BLaER1 treated with 17β-estradiol and CSF1 and Interleukin-3, amounts not matched to agents 10 nM and 100 nM (cell line): ENCODE measurements at regions not wholly inside any gene's neighbourhood (a gene's known extent, or its start where the extent isn't known, plus 50 kb on each side); places are given as distances from the start of the nearest gene placed in this dataset.
"Not testable (repeated sequence)": the region's sequence is repeated elsewhere in the genome, so short reads cannot be mapped to it uniquely, and the experiment has no call there.

Experiments
- H3K27ac ChIP-seq, 11 experiments: shearing (Covaris generic); formaldehyde crosslinking; 2 replicates each; pipeline ENCODE4 v1.8.1; 2022
- H3K27me3 ChIP-seq, 11 experiments: shearing (Covaris generic); formaldehyde crosslinking; 2 replicates each; pipeline ENCODE4 v1.8.1; 2022
- H3K36me3 ChIP-seq, 11 experiments: shearing (Covaris generic); formaldehyde crosslinking; 2 replicates each; pipeline ENCODE4 v1.8.1; 2022
- H3K4me1 ChIP-seq, 10 experiments: shearing (Covaris generic); formaldehyde crosslinking; 2 replicates each; pipeline ENCODE4 v1.8.1; 2022
- H3K4me2 ChIP-seq, 11 experiments: shearing (Covaris generic); formaldehyde crosslinking; 2 replicates each; pipeline ENCODE4 v1.8.1; 2022
- H3K4me3 ChIP-seq, 10 experiments: shearing (Covaris generic); formaldehyde crosslinking; 2 replicates each; pipeline ENCODE4 v1.8.1; 2022
- H3K9ac ChIP-seq, 11 experiments: shearing (Covaris generic); formaldehyde crosslinking; 2 replicates each; pipeline ENCODE4 v1.8.1; 2022
- H3K9me3 ChIP-seq, 11 experiments: shearing (Covaris generic); formaldehyde crosslinking; replicated peaks in 1 of 11; 2 replicates each; pipeline ENCODE4 v1.8.1; 2022
- H4K20me1 ChIP-seq, 11 experiments: shearing (Covaris generic); formaldehyde crosslinking; 2 replicates each; pipeline ENCODE4 v1.8.1; 2022
- Cebpa-rat ChIP-seq, 11 experiments: shearing (Covaris generic); IDR thresholded peaks; 2 replicates each; pipeline ENCODE4 v1.8.1; 2022

GRCh38 chr12:33926095-33926494, 96.2 kb upstream of the ALG10 start:
- Histone ChIP-seq H3K4me2 (no peak overlapping the region), H3K27me3 (no peaks in the 10 kb centered on the region), H3K9ac (no peak overlapping the region), H3K36me3 (no peaks in the 10 kb centered on the region), H3K4me1 (no peaks in the 10 kb centered on the region), H3K4me3 (no peak overlapping the region), H4K20me1 (no peaks in the 10 kb centered on the region), H3K27ac (no peak overlapping the region), H3K9me3 (peaks cover 21 to 46% (median 25%) of the 10 kb centered on the region in 11 experiments; a peak in 21 of 22 replicates)
- TF ChIP-seq Cebpa-rat (IDR thresholded peaks at IDR 0.05) = no peak

GRCh38 chr12:33937669-33938068, 84.6 kb upstream of the ALG10 start:
- H3K4me2 ChIP-seq, H3K4me1 ChIP-seq, H3K27ac ChIP-seq, H3K4me3 ChIP-seq, H3K9ac ChIP-seq, H3K27me3 ChIP-seq, H4K20me1 ChIP-seq, H3K36me3 ChIP-seq, H3K9me3 ChIP-seq: not testable (repeated sequence)

GRCh38 chr12:33942172-33942571, 80.1 kb upstream of the ALG10 start:
- H3K27me3 ChIP-seq = no peaks in the 10 kb centered on the region
- H3K4me3 ChIP-seq = no peak overlapping the region
- no peak for TF ChIP-seq Cebpa-rat (IDR thresholded peaks at IDR 0.05)
- no peaks in the 10 kb centered on the region for H3K9me3 ChIP-seq
- H3K4me1 ChIP-seq = no peaks in the 10 kb centered on the region
- H3K27ac ChIP-seq = no peak overlapping the region
- H4K20me1 ChIP-seq = no peaks in the 10 kb centered on the region
- no peak overlapping the region for H3K9ac ChIP-seq
- H3K36me3 ChIP-seq = no peaks in the 10 kb centered on the region
- no peak overlapping the region for H3K4me2 ChIP-seq

- Histone ChIP-seq H3K4me1 (no peaks in the 10 kb centered on the region), H3K36me3 (no peaks in the 10 kb centered on the region), H3K27me3 (no peaks in the 10 kb centered on the region), H3K4me3 (no peak overlapping the region), H3K9me3 (peaks cover 11 to 16% (median 14%) of the 10 kb centered on the region in 11 experiments), H4K20me1 (no peaks in the 10 kb centered on the region), H3K9ac (no peak overlapping the region), H3K4me2 (no peak overlapping the region), H3K27ac (no peak overlapping the region)
- no peak for TF ChIP-seq Cebpa-rat (IDR thresholded peaks at IDR 0.05)
Observed at GRCh38 chr12:33944703-33945437, 77.4 kb upstream of the ALG10 start.

DNA sequence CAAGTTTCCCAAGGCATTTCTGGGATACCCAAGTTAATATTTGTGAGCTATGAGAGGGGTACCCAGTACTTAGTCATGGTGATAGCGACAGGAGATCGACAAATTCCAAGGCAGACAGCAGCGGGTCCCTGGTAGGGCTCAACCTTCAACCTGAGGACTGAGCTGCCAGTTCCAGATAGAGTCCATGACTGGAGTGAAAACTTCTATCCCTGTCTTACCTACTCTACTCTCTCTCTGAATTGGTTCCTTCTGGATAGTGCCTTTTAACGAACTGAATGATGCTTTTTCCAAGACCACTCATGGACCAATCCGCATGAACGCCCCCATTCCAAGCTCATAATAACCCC, 76.9 kb upstream of the ALG10 start:
- Histone ChIP-seq H3K27me3 (no peaks in the 10 kb centered on the region), H3K36me3 (no peaks in the 10 kb centered on the region), H3K27ac (no peak overlapping the region), H3K9ac (no peak overlapping the region), H3K4me3 (no peak overlapping the region), H3K4me2 (no peak overlapping the region), H4K20me1 (no peaks in the 10 kb centered on the region), H3K4me1 (no peaks in the 10 kb centered on the region), H3K9me3 (peaks cover 17 to 21% (median 19%) of the 10 kb centered on the region in 11 experiments)
- no peak for TF ChIP-seq Cebpa-rat (IDR thresholded peaks at IDR 0.05)

DNA sequence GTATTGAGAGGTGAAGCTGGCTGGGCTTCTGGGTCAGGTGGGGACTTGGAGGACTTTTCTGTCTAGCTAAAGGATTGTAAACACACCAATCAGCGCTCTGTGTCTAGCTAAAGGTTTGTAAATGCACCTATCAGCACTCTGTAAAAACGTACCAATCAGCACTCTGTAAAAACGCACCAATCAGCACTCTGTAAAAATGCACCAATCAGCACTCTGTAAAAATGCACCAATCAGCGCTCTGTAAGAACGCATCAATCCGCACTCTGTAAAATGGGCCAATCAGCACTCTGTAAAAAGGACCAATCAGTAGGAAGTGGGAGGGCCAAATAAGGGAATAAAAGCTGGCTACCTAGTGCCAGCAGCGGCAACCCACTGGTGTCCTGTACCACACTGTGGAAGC, 56.1 kb upstream of the ALG10 start:
- not testable (repeated sequence) for H4K20me1 ChIP-seq

GRCh38 chr12:33967760-33968159, 54.5 kb upstream of the ALG10 start:
- H3K27ac ChIP-seq = no peak overlapping the region
- TF ChIP-seq Cebpa-rat (IDR thresholded peaks at IDR 0.05) = no peak
- no peak overlapping the region for H3K4me2 ChIP-seq
- no peaks in the 10 kb centered on the region for H4K20me1 ChIP-seq
- no peak overlapping the region for H3K4me3 ChIP-seq
- peaks cover 0 to 10% (median 0%) of the 10 kb centered on the region in 11 experiments; a peak in 8 of 22 replicates for H3K9me3 ChIP-seq
- H3K27me3 ChIP-seq = no peaks in the 10 kb centered on the region
- H3K9ac ChIP-seq = no peak overlapping the region
- H3K4me1 ChIP-seq = no peaks in the 10 kb centered on the region
- no peaks in the 10 kb centered on the region for H3K36me3 ChIP-seq

More for the DNA sequence above, 56.1 kb upstream of the ALG10 start:
- not testable (repeated sequence) for H3K27me3 ChIP-seq, H3K4me2 ChIP-seq, H3K4me1 ChIP-seq, H3K9ac ChIP-seq, H3K4me3 ChIP-seq, H3K9me3 ChIP-seq, H3K27ac ChIP-seq, H3K36me3 ChIP-seq
